SK-N-SH (cell line): ENCODE measurements at regions not wholly inside any gene's neighbourhood (a gene's known extent, or its start where the extent isn't known, plus 50 kb on each side); places are given as distances from the start of the nearest gene placed in this dataset.

ENCODE experiments used
- CTCF ChIA-PET: fragments of 300-600, 350-600 bp; formaldehyde crosslinking; extraction: SDS; loops from one replicate; lab custom pipeline; 2021; lab: Yijun Ruan, JAX
- POLR2A ChIA-PET: fragments of 350-600 bp; sonication (Branson Sonifier 250); formaldehyde crosslinking; extraction: SDS; loops from one replicate; lab custom pipeline; 2020; ENCODE audit warnings: antibody characterized with exemption, inconsistent platforms; lab: Yijun Ruan, JAX
- DNase-seq: peaks from one replicate; pipeline ENCODE4 v3.0.0; 2012
- H2AFZ ChIP-seq: fragments of 200-600 bp; sonication (generic); 2 replicates; pipeline ENCODE4 v1.8.1; 2016; ENCODE audit warnings: antibody characterized with exemption, mild to moderate bottlenecking, low read depth
- H3F3A ChIP-seq: fragments of 200-600 bp; sonication (generic); replicated peaks from 2 replicates; pipeline ENCODE3; 2016; ENCODE audit warnings: antibody characterized with exemption, mild to moderate bottlenecking; ENCODE audit not compliant: insufficient read depth
- H3K27ac ChIP-seq, 2 experiments: fragments of 200-500 bp in 1 of 2; fragments of 200-600 bp in 1 of 2; sonication (Bioruptor generic) in 1 of 2; sonication (generic), shearing (Covaris generic) in 1 of 2; 2 replicates each; pipeline versions ENCODE4 v1.5.1 to v1.6.1; 2014 to 2016; ENCODE audit warnings: low read depth in 2 of 2, inconsistent platforms in 1 of 2, low read length in 1 of 2, mild to moderate bottlenecking in 1 of 2, mixed read lengths in 1 of 2
- H3K27me3 ChIP-seq: fragments of 200-600 bp; sonication (generic), shearing (Covaris generic); 2 replicates; pipeline ENCODE4 v1.6.1; 2016; ENCODE audit warnings: mixed run types; ENCODE audit not compliant: insufficient read depth
- H3K36me3 ChIP-seq, 2 experiments: fragments of 200-500 bp in 1 of 2; fragments of 200-600 bp in 1 of 2; sonication (Bioruptor generic) in 1 of 2; sonication (generic) in 1 of 2; replicated peaks in 1 of 2; 2 replicates each; pipeline versions ENCODE3 to v1.5.1; 2014 to 2016; ENCODE audit warnings: low read length in 1 of 2, mild to moderate bottlenecking in 1 of 2; ENCODE audit not compliant: insufficient read depth in 2 of 2, control insufficient read depth in 1 of 2
- H3K4me1 ChIP-seq, 2 experiments: fragments of 200-500 bp in 1 of 2; fragments of 200-600 bp in 1 of 2; sonication (Bioruptor generic) in 1 of 2; sonication (generic), shearing (Covaris generic) in 1 of 2; 2 replicates each; pipeline versions ENCODE4 v1.5.1 to v1.6.1; 2014 to 2016; ENCODE audit warnings: low read depth in 1 of 2, low read length in 1 of 2, mixed run types in 1 of 2; ENCODE audit not compliant: insufficient read depth in 2 of 2, control insufficient read depth in 1 of 2
- H3K4me2 ChIP-seq: fragments of 200-600 bp; sonication (generic), shearing (Covaris generic); 2 replicates; pipeline ENCODE4 v1.6.1; 2017; ENCODE audit warnings: mixed run types
- H3K4me3 ChIP-seq, 2 experiments: fragments of 200-500 bp in 1 of 2; fragments of 200-600 bp in 1 of 2; sonication (Bioruptor generic) in 1 of 2; sonication (generic), shearing (Covaris generic) in 1 of 2; 2 replicates each; pipeline versions ENCODE4 v1.5.1 to v1.8.1; 2014 to 2016; ENCODE audit warnings: low read depth in 2 of 2, inconsistent platforms in 1 of 2, low read length in 1 of 2, mild to moderate bottlenecking in 1 of 2, mixed read lengths in 1 of 2, moderate library complexity in 1 of 2
- H3K79me2 ChIP-seq: fragments of 200-600 bp; sonication (generic); 2 replicates; pipeline ENCODE4 v1.8.1; 2017; ENCODE audit warnings: mild to moderate bottlenecking; ENCODE audit not compliant: insufficient read depth
- H3K9ac ChIP-seq: fragments of 200-600 bp; sonication (generic); 2 replicates; pipeline ENCODE4 v1.6.1; 2017; ENCODE audit warnings: mixed run types
- H3K9me2 ChIP-seq: fragments of 200-600 bp; sonication (generic); 2 replicates; pipeline ENCODE4 v1.6.1; 2017; ENCODE audit warnings: mixed run types
- H3K9me3 ChIP-seq: fragments of 200-600 bp; sonication (generic); 2 replicates; pipeline ENCODE4 v1.6.1; 2017; ENCODE audit warnings: mixed run types, mild to moderate bottlenecking, moderate library complexity
- H4K20me1 ChIP-seq: fragments of 200-600 bp; sonication (generic); 2 replicates; pipeline ENCODE4 v1.6.1; 2017; ENCODE audit warnings: mild to moderate bottlenecking, mixed run types; ENCODE audit not compliant: insufficient read depth
- CHD2 ChIP-seq: fragments of 150-350 bp; IDR thresholded peaks from 2 replicates; pipeline ENCODE4 v1.6.1; 2018; ENCODE audit warnings: low read length; ENCODE audit not compliant: partially characterized antibody
- CTCF ChIP-seq: fragments of 200-600 bp; sonication (generic); IDR thresholded peaks from 2 replicates; pipeline ENCODE4 v1.6.1; 2017; ENCODE audit warnings: antibody characterized with exemption, mild to moderate bottlenecking, moderate library complexity
- EZH2phosphoT487 ChIP-seq: fragments of 200-600 bp; sonication (generic); IDR thresholded peaks from 2 replicates; pipeline ENCODE4 v1.6.1; 2017; ENCODE audit warnings: low read depth, mixed run types, mild to moderate bottlenecking, antibody characterized with exemption, moderate library complexity, borderline replicate concordance
- FOXJ3 ChIP-seq: sonication (generic); formaldehyde crosslinking; IDR thresholded peaks from 2 replicates; pipeline ENCODE4 v1.5.1; 2020; ENCODE audit warnings: mild to moderate bottlenecking, missing genetic modification reagents
- IRF3 ChIP-seq: fragments of 150-350 bp; IDR thresholded peaks from 2 replicates; pipeline ENCODE4 v1.6.1; 2016; ENCODE audit warnings: mild to moderate bottlenecking, low read depth, low read length
- MAX ChIP-seq: IDR thresholded peaks from 2 replicates; pipeline ENCODE4 v1.4.0; 2012; ENCODE audit warnings: low read depth
- MXI1 ChIP-seq: IDR thresholded peaks from 2 replicates; pipeline ENCODE4 v1.6.1; 2012; ENCODE audit warnings: mild to moderate bottlenecking, low read depth, low read length, improper control_type of control experiment
- NRF1 ChIP-seq: IDR thresholded peaks from 2 replicates; pipeline ENCODE4 v1.6.1; 2012; ENCODE audit warnings: low read depth, mild to moderate bottlenecking, low read length
- POLR2AphosphoS5 ChIP-seq: IDR thresholded peaks from 2 replicates; pipeline ENCODE4 v1.6.1; 2012; ENCODE audit warnings: low read depth, low read length
- RAD21 ChIP-seq: IDR thresholded peaks from 2 replicates; pipeline ENCODE4 v1.6.1; 2012; ENCODE audit warnings: mild to moderate bottlenecking, low read length
- REST ChIP-seq: IDR thresholded peaks from 2 replicates; pipeline ENCODE4 v1.6.1; 2012; ENCODE audit warnings: mild to moderate bottlenecking, low read depth, low read length, moderate library complexity
- RFX5 ChIP-seq: IDR thresholded peaks from 2 replicates; pipeline ENCODE4 v1.6.1; 2012; ENCODE audit warnings: mild to moderate bottlenecking, improper control_type of control experiment, low read length
- SIN3A ChIP-seq: IDR thresholded peaks from 2 replicates; pipeline ENCODE4 v1.6.1; 2012; ENCODE audit warnings: low read depth, mild to moderate bottlenecking, low read length, moderate library complexity, borderline replicate concordance
- TCF12 ChIP-seq: IDR thresholded peaks from 2 replicates; pipeline ENCODE4 v1.4.0; 2012
- TEAD4 ChIP-seq: IDR thresholded peaks from 2 replicates; pipeline ENCODE4 v1.4.0; 2012; ENCODE audit warnings: mild to moderate bottlenecking, borderline replicate concordance; ENCODE audit not compliant: insufficient read depth
- USF1 ChIP-seq: IDR thresholded peaks from 2 replicates; pipeline ENCODE4 v1.4.0; 2012; ENCODE audit warnings: low read depth, borderline replicate concordance
- WGBS: methylation state at CpG from one replicate; pipeline ENCODE4 v1.1.6; 2017; ENCODE audit warnings: low lambda C conversion rate; 5-methylcytosine and 5-hydroxymethylcytosine counted together

- Histone ChIP-seq H3K27me3 (no peaks in the 10 kb centered on the region), H3K4me3 (no peak overlapping the region), H3K9ac (no peak overlapping the region), H3K4me2 (peak overlapping the region; percentile 41; the same call in 1 of the 2 replicates), H3K4me1 (no peaks in the 10 kb centered on the region; a peak in 2 of 4 replicates), H2AFZ (no peak overlapping the region), H3F3A (peaks cover 14% of the 10 kb centered on the region), H3K79me2 (no peaks in the 10 kb centered on the region), H3K9me2 (no peaks in the 10 kb centered on the region), H3K9me3 (no peaks in the 10 kb centered on the region), H4K20me1 (no peaks in the 10 kb centered on the region), H3K36me3 (no peaks in the 10 kb centered on the region), H3K27ac (peak overlapping the region; percentile 47 to 70; a peak in 3 of 4 replicates)
- ChIA-PET POLR2A (interaction anchor here (0.6 kb wide), 1 partner anchor 86 kb away, joined by 3 read pairs; no protein-coding TSS in a partner anchor), CTCF (no interaction called here)
- TF ChIP-seq EZH2phosphoT487: no peak
- no peak for TF ChIP-seq MXI1
- TF ChIP-seq RFX5: no peak
- TF ChIP-seq TCF12: no peak
- TF ChIP-seq CHD2: no peak
- no peak for TF ChIP-seq IRF3
- TF ChIP-seq CTCF: no peak
- TF ChIP-seq TEAD4: no peak
- no peak for TF ChIP-seq RAD21
- no peak for TF ChIP-seq USF1
- no peak for TF ChIP-seq REST
- no peak for TF ChIP-seq MAX
- TF ChIP-seq NRF1: no peak
- no peak for TF ChIP-seq POLR2AphosphoS5
- TF ChIP-seq SIN3A: no peak
- no peak for TF ChIP-seq FOXJ3 (CRISPR knock-in tag)
- DNase-seq: no peak
- WGBS: 91% methylated on average over 3 of the region's 3 CpGs
Measured at GRCh38 chr13:40231751-40232150, 434.7 kb downstream of the FOXO1 start.
